SK-N-SH (cell line): ENCODE measurements at regions not wholly inside any gene's neighbourhood (a gene's known extent, or its start where the extent isn't known, plus 50 kb on each side); places are given as distances from the start of the nearest gene placed in this dataset.

ENCODE experiments used
- CTCF ChIA-PET: fragments of 300-600, 350-600 bp; formaldehyde crosslinking; extraction: SDS; loops from one replicate; lab custom pipeline; 2021; lab: Yijun Ruan, JAX
- POLR2A ChIA-PET: fragments of 350-600 bp; sonication (Branson Sonifier 250); formaldehyde crosslinking; extraction: SDS; loops from one replicate; lab custom pipeline; 2020; ENCODE audit warnings: antibody characterized with exemption, inconsistent platforms; lab: Yijun Ruan, JAX
- DNase-seq: peaks from one replicate; pipeline ENCODE4 v3.0.0; 2012
- H2AFZ ChIP-seq: fragments of 200-600 bp; sonication (generic); 2 replicates; pipeline ENCODE4 v1.8.1; 2016; ENCODE audit warnings: antibody characterized with exemption, mild to moderate bottlenecking, low read depth
- H3F3A ChIP-seq: fragments of 200-600 bp; sonication (generic); replicated peaks from 2 replicates; pipeline ENCODE3; 2016; ENCODE audit warnings: antibody characterized with exemption, mild to moderate bottlenecking; ENCODE audit not compliant: insufficient read depth
- H3K27ac ChIP-seq, 2 experiments: fragments of 200-500 bp in 1 of 2; fragments of 200-600 bp in 1 of 2; sonication (Bioruptor generic) in 1 of 2; sonication (generic), shearing (Covaris generic) in 1 of 2; 2 replicates each; pipeline versions ENCODE4 v1.5.1 to v1.6.1; 2014 to 2016; ENCODE audit warnings: low read depth in 2 of 2, inconsistent platforms in 1 of 2, low read length in 1 of 2, mild to moderate bottlenecking in 1 of 2, mixed read lengths in 1 of 2
- H3K27me3 ChIP-seq: fragments of 200-600 bp; sonication (generic), shearing (Covaris generic); 2 replicates; pipeline ENCODE4 v1.6.1; 2016; ENCODE audit warnings: mixed run types; ENCODE audit not compliant: insufficient read depth
- H3K36me3 ChIP-seq, 2 experiments: fragments of 200-500 bp in 1 of 2; fragments of 200-600 bp in 1 of 2; sonication (Bioruptor generic) in 1 of 2; sonication (generic) in 1 of 2; replicated peaks in 1 of 2; 2 replicates each; pipeline versions ENCODE3 to v1.5.1; 2014 to 2016; ENCODE audit warnings: low read length in 1 of 2, mild to moderate bottlenecking in 1 of 2; ENCODE audit not compliant: insufficient read depth in 2 of 2, control insufficient read depth in 1 of 2
- H3K4me1 ChIP-seq, 2 experiments: fragments of 200-500 bp in 1 of 2; fragments of 200-600 bp in 1 of 2; sonication (Bioruptor generic) in 1 of 2; sonication (generic), shearing (Covaris generic) in 1 of 2; 2 replicates each; pipeline versions ENCODE4 v1.5.1 to v1.6.1; 2014 to 2016; ENCODE audit warnings: low read depth in 1 of 2, low read length in 1 of 2, mixed run types in 1 of 2; ENCODE audit not compliant: insufficient read depth in 2 of 2, control insufficient read depth in 1 of 2
- H3K4me2 ChIP-seq: fragments of 200-600 bp; sonication (generic), shearing (Covaris generic); 2 replicates; pipeline ENCODE4 v1.6.1; 2017; ENCODE audit warnings: mixed run types
- H3K4me3 ChIP-seq, 2 experiments: fragments of 200-500 bp in 1 of 2; fragments of 200-600 bp in 1 of 2; sonication (Bioruptor generic) in 1 of 2; sonication (generic), shearing (Covaris generic) in 1 of 2; 2 replicates each; pipeline versions ENCODE4 v1.5.1 to v1.8.1; 2014 to 2016; ENCODE audit warnings: low read depth in 2 of 2, inconsistent platforms in 1 of 2, low read length in 1 of 2, mild to moderate bottlenecking in 1 of 2, mixed read lengths in 1 of 2, moderate library complexity in 1 of 2
- H3K79me2 ChIP-seq: fragments of 200-600 bp; sonication (generic); 2 replicates; pipeline ENCODE4 v1.8.1; 2017; ENCODE audit warnings: mild to moderate bottlenecking; ENCODE audit not compliant: insufficient read depth
- H3K9ac ChIP-seq: fragments of 200-600 bp; sonication (generic); 2 replicates; pipeline ENCODE4 v1.6.1; 2017; ENCODE audit warnings: mixed run types
- H3K9me2 ChIP-seq: fragments of 200-600 bp; sonication (generic); 2 replicates; pipeline ENCODE4 v1.6.1; 2017; ENCODE audit warnings: mixed run types
- H3K9me3 ChIP-seq: fragments of 200-600 bp; sonication (generic); 2 replicates; pipeline ENCODE4 v1.6.1; 2017; ENCODE audit warnings: mixed run types, mild to moderate bottlenecking, moderate library complexity
- H4K20me1 ChIP-seq: fragments of 200-600 bp; sonication (generic); 2 replicates; pipeline ENCODE4 v1.6.1; 2017; ENCODE audit warnings: mild to moderate bottlenecking, mixed run types; ENCODE audit not compliant: insufficient read depth
- CTCF ChIP-seq: fragments of 200-600 bp; sonication (generic); IDR thresholded peaks from 2 replicates; pipeline ENCODE4 v1.6.1; 2017; ENCODE audit warnings: antibody characterized with exemption, mild to moderate bottlenecking, moderate library complexity
- EP300 ChIP-seq, 2 experiments: IDR thresholded peaks; 2 replicates each; pipeline versions ENCODE4 v1.4.0 to v1.6.1; 2012; ENCODE audit warnings: borderline replicate concordance in 1 of 2, low read depth in 1 of 2, low read length in 1 of 2
- EZH2phosphoT487 ChIP-seq: fragments of 200-600 bp; sonication (generic); IDR thresholded peaks from 2 replicates; pipeline ENCODE4 v1.6.1; 2017; ENCODE audit warnings: low read depth, mixed run types, mild to moderate bottlenecking, antibody characterized with exemption, moderate library complexity, borderline replicate concordance
- MXI1 ChIP-seq: IDR thresholded peaks from 2 replicates; pipeline ENCODE4 v1.6.1; 2012; ENCODE audit warnings: mild to moderate bottlenecking, low read depth, low read length, improper control_type of control experiment
- POLR2AphosphoS5 ChIP-seq: IDR thresholded peaks from 2 replicates; pipeline ENCODE4 v1.6.1; 2012; ENCODE audit warnings: low read depth, low read length
- SIN3A ChIP-seq: IDR thresholded peaks from 2 replicates; pipeline ENCODE4 v1.6.1; 2012; ENCODE audit warnings: low read depth, mild to moderate bottlenecking, low read length, moderate library complexity, borderline replicate concordance
- TAF1 ChIP-seq: IDR thresholded peaks from 2 replicates; pipeline ENCODE4 v1.6.1; 2012; ENCODE audit warnings: low read depth, mild to moderate bottlenecking, low read length, moderate library complexity, borderline replicate concordance
- USF1 ChIP-seq: IDR thresholded peaks from 2 replicates; pipeline ENCODE4 v1.4.0; 2012; ENCODE audit warnings: low read depth, borderline replicate concordance
- USF2 ChIP-seq: fragments of 150-350 bp; IDR thresholded peaks from 2 replicates; pipeline ENCODE4 v1.6.1; 2017; ENCODE audit warnings: antibody characterized with exemption, low read length, low read depth, borderline replicate concordance
- WGBS: methylation state at CpG from one replicate; pipeline ENCODE4 v1.1.6; 2017; ENCODE audit warnings: low lambda C conversion rate; 5-methylcytosine and 5-hydroxymethylcytosine counted together

- Histone ChIP-seq H3K27ac (no peak overlapping the region), H3K4me1 (no peaks in the 10 kb centered on the region), H2AFZ (no peak overlapping the region), H3K9ac (no peak overlapping the region), H3K4me3 (no peak overlapping the region), H4K20me1 (no peaks in the 10 kb centered on the region), H3K9me3 (no peaks in the 10 kb centered on the region), H3K36me3 (no peaks in the 10 kb centered on the region), H3K79me2 (no peaks in the 10 kb centered on the region), H3K4me2 (no peak overlapping the region), H3K9me2 (no peaks in the 10 kb centered on the region; the same call in 1 of the 2 replicates), H3K27me3 (no peaks in the 10 kb centered on the region), H3F3A (no peaks in the 10 kb centered on the region)
- DNase-seq = no peak
- ChIA-PET CTCF (no interaction called here), POLR2A (no interaction called here)
- 2% methylated on average over 1 of the region's 1 CpG for WGBS
- no peak for TF ChIP-seq SIN3A
Measured at GRCh38 chr2:80786584-80786983, 482.0 kb upstream of the LRRTM1 start.

GRCh38 chr2:80778704-80779103, 474.2 kb upstream of the LRRTM1 start:
- H3K79me2 ChIP-seq = no peaks in the 10 kb centered on the region
- H3F3A ChIP-seq = no peaks in the 10 kb centered on the region
- no peak for DNase-seq
- no peaks in the 10 kb centered on the region for H3K36me3 ChIP-seq
- no peak for TF ChIP-seq USF2
- no peak for TF ChIP-seq USF1
- no peak for TF ChIP-seq CTCF
- no peak for TF ChIP-seq TAF1
- TF ChIP-seq EZH2phosphoT487 = no peak
- TF ChIP-seq POLR2AphosphoS5 = no peak
- TF ChIP-seq EP300 (IDR thresholded peaks at IDR 0.05; ENCODE audit: borderline replicate concordance in 1 of 2, low read depth in 1 of 2, low read length in 1 of 2) = no peak
- no peak for TF ChIP-seq MXI1
- CTCF ChIA-PET = no interaction called here
- no peak overlapping the region for H3K4me3 ChIP-seq
- no peaks in the 10 kb centered on the region for H3K9me2 ChIP-seq
- no peak overlapping the region for H2AFZ ChIP-seq
- no peak overlapping the region for H3K4me2 ChIP-seq
- no peaks in the 10 kb centered on the region for H3K9me3 ChIP-seq
- H3K27ac ChIP-seq = no peak overlapping the region
- H3K27me3 ChIP-seq = no peaks in the 10 kb centered on the region
- H4K20me1 ChIP-seq = no peaks in the 10 kb centered on the region
- H3K9ac ChIP-seq = no peak overlapping the region
- POLR2A ChIA-PET = no interaction called here
- no peaks in the 10 kb centered on the region for H3K4me1 ChIP-seq
